Small intestine (tissue), 7 donors: ENCODE measurements at regions not wholly inside any gene's neighbourhood (a gene's known extent, or its start where the extent isn't known, plus 50 kb on each side); places are given as distances from the start of the nearest gene placed in this dataset.

Experiments
- DNase-seq, 2 donors: peaks; one replicate each; pipeline versions ENCODE4 v3.0.0 to v3.0.0-alpha.2; 2013
- FAIRE-seq: peaks from 2 replicates; lab custom pipeline; 2012; peaks lifted over from hg19 to GRCh38; lab: Jason Lieb, UNC
- H3K27ac ChIP-seq, 3 donors: one replicate each; pipeline ENCODE4 v1.5.1; 2013; ENCODE audit warnings: low read length in 2 of 3, mild to moderate bottlenecking in 2 of 3, control low read depth in 1 of 3, inconsistent platforms in 1 of 3, low read depth in 1 of 3, moderate library complexity in 1 of 3
- H3K27me3 ChIP-seq, 3 donors: one replicate each; pipeline ENCODE4 v1.6.1; 2013; ENCODE audit warnings: low read length in 3 of 3, inconsistent platforms in 1 of 3; ENCODE audit not compliant: control insufficient read depth in 3 of 3, insufficient read depth in 3 of 3
- H3K36me3 ChIP-seq, 3 donors: one replicate each; pipeline ENCODE4 v1.6.1; 2013; ENCODE audit warnings: low read length in 3 of 3, inconsistent platforms in 1 of 3, low read depth in 1 of 3, mild to moderate bottlenecking in 1 of 3, moderate library complexity in 1 of 3; ENCODE audit not compliant: control insufficient read depth in 3 of 3, insufficient read depth in 2 of 3
- H3K4me1 ChIP-seq, 3 donors: one replicate each; pipeline ENCODE4 v1.6.1; 2013; ENCODE audit warnings: low read length in 2 of 3, inconsistent platforms in 1 of 3, low read depth in 1 of 3, mild to moderate bottlenecking in 1 of 3, moderate library complexity in 1 of 3; ENCODE audit not compliant: control insufficient read depth in 3 of 3, insufficient read depth in 2 of 3
- H3K4me3 ChIP-seq, 3 donors: one replicate each; pipeline ENCODE4 v1.5.1; 2013; ENCODE audit warnings: low read length in 3 of 3, control low read depth in 1 of 3, inconsistent platforms in 1 of 3, low read depth in 1 of 3, mild to moderate bottlenecking in 1 of 3, moderate library complexity in 1 of 3
- H3K9me3 ChIP-seq, 2 donors: one replicate each; pipeline ENCODE4 v1.6.1; 2013; ENCODE audit warnings: low read depth in 1 of 2, low read length in 1 of 2; ENCODE audit not compliant: control insufficient read depth in 2 of 2, insufficient read depth in 1 of 2
- WGBS, 3 donors: extraction: QIAGEN DNeasy Blood & Tissue Kit; methylation state at CpG; one replicate each; pipeline ENCODE4 v1.1.7; 2013; 5-methylcytosine and 5-hydroxymethylcytosine counted together
- donor health status: healthy with polysubstance abuse.
- donor health status: control.
- donor health status: control.
- donor health status: Bipolar disorder and iron deficiency.
- donor health status: healthy.

DNA sequence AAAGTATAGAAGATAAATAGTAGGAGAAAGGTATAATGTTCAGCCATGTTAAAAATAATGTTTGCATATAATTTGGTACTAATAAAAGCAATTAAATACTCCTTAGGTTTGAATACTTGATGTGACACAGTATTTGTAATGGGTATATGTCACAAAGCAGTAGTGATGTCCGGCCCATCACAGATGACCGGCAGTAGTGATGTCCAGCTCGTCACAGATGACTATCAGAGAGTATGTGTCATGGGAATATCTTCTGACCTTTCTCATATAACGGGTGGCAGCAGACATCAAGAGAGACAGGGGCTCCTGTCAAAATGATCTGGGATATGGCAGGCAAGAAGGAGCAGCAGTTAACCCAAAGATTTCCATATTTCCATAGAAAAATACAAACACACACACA lies 477.4 kb upstream of the KLF6 start:
- Histone ChIP-seq H3K27me3 (no peaks in the 10 kb centered on the region), H3K4me1 (peaks cover 0 to 5% (median 2%) of the 10 kb centered on the region in 3 donors), H3K9me3 (no peaks in the 10 kb centered on the region), H3K27ac (no peak overlapping the region), H3K36me3 (no peaks in the 10 kb centered on the region), H3K4me3 (no peak overlapping the region)
- 83 to 90% (median 84%) methylated on average over 4 of the region's 4 CpGs for WGBS, 3 donors
- DNase-seq (no peak), FAIRE-seq (no peak)

DNA sequence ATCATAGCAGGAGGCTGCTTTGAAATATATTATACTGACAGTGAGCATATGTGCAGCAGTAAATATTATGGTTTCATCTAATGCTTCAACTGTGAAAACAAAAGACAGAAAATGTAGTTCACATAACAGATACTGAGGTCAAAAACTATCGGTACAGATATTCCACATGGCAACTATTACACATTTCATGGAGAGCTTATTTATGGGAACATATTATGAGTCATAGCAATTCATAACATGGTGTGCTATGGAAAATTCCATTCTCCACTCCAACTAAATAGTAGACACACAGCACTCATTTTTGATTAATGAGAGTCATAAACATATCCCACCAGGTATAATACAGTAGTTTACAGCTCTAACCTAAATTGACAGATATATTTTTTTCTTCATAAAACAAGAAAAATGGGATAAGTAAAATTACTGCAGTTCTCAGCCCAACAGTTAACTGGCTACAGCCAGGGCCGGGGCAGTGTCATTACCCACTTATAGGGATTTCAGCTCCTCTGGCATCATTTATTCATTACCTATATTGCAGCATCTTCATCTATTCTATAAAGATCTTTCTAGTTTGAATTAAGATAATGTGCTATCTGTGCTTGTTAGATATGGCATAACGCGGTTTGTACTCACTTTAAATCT lies 475.6 kb upstream of the KLF6 start:
- Histone ChIP-seq H3K4me1 (peaks cover 0 to 2% (median 0%) of the 10 kb centered on the region in 3 donors), H3K36me3 (no peaks in the 10 kb centered on the region), H3K9me3 (no peaks in the 10 kb centered on the region), H3K27ac (peak overlapping the region in 1 of 3 donors; percentile 38), H3K4me3 (no peak overlapping the region), H3K27me3 (no peaks in the 10 kb centered on the region)
- FAIRE-seq (no peak), DNase-seq (peak in 1 of 2 donors; percentile 38)
- 78 to 88% (median 80%) methylated on average over 4 of the region's 4 CpGs for WGBS, 3 donors

DNA sequence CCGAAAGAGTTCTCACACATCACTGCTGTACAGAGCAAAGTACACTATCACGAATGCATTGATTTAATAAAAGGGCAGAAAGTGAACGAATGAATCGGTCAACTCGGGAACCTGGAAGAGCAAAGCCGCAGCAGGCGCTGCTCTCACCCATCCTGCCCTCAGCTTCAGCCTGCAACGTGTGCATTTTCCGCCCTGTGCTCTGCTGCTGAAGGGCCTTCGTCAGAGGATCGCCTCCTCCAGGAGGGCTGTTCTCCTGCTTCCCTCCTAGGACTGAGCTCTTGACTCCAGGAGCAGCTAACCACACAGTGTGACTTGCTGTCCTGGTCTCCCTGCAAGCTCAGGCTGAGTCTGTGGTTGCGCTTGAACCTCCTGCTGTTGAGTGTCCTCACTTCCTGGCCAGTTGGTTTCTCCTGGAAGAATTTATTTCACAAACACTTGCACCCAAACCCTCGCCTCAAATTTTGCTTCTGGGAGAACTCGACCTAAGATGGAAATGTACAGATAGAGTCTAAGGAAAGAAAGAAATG lies 473.0 kb upstream of the KLF6 start:
- H3K9me3 ChIP-seq: peaks cover 0 to 2% of the 10 kb centered on the region in 2 donors

DNA sequence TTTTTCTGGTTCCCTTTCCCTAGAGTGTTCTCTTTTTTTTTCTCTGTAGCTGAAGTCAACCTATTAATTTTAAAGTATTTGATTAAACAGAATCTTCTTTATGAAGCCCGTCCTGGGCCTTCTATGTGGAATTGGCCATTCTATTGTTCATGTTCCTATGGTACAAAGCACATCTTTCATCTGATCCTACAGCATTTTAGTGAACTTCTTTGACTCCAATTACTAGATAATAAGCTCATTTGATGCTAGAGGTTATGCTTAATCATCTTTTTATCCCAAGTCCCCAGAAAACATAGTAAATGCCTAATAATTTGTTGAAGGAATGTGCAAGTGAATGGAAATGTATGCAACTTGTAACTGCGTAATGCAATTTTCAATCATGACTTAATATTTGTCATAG lies 472.0 kb upstream of the KLF6 start:
- Histone ChIP-seq H3K36me3 (no peaks in the 10 kb centered on the region), H3K4me1 (peaks cover 0 to 2% (median 0%) of the 10 kb centered on the region in 3 donors), H3K4me3 (no peak overlapping the region), H3K9me3 (peaks cover 0 to 2% of the 10 kb centered on the region in 2 donors), H3K27ac (no peak overlapping the region), H3K27me3 (no peaks in the 10 kb centered on the region)
- WGBS, 3 donors: 91 to 99% (median 94%) methylated on average over 2 of the region's 2 CpGs
- FAIRE-seq (no peak), DNase-seq (no peak)

More for the DNA sequence above, 473.0 kb upstream of the KLF6 start:
- Histone ChIP-seq H3K4me3 (no peak overlapping the region), H3K36me3 (no peaks in the 10 kb centered on the region), H3K27me3 (no peaks in the 10 kb centered on the region), H3K4me1 (peaks cover 0 to 2% (median 0%) of the 10 kb centered on the region in 3 donors), H3K27ac (no peak overlapping the region)
- FAIRE-seq (no peak), DNase-seq (no peak)
- 86 to 91% (median 89%) methylated on average over 14 of the region's 14 CpGs for WGBS, 3 donors

DNA sequence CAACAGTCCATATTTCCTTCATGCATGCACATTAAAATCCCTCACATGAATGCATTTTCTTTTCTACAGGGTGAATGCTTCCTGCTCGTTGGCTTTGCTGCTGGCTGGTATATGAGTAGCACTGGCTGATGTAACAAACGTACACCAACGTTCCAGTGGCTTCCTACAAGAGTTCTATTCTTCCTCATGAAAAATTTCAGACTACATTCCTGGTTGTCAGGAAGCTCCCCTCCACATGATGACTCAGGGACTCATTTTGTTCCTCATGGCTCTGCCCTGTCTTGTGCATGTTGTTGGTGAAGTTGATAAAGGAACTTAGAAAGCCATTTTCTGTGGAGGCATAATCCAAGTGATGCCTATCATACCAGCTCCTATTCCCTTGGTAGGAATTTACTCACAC lies 470.7 kb upstream of the KLF6 start:
- no peak for DNase-seq
- Histone ChIP-seq H3K27me3 (no peaks in the 10 kb centered on the region), H3K27ac (no peak overlapping the region), H3K4me1 (peaks cover 0 to 1% (median 0%) of the 10 kb centered on the region in 3 donors), H3K36me3 (no peaks in the 10 kb centered on the region), H3K9me3 (peaks cover 0 to 2% of the 10 kb centered on the region in 2 donors), H3K4me3 (no peak overlapping the region)
- 75 to 83% (median 77%) methylated on average over 3 of the region's 3 CpGs for WGBS, 3 donors
- FAIRE-seq: no peak

DNA sequence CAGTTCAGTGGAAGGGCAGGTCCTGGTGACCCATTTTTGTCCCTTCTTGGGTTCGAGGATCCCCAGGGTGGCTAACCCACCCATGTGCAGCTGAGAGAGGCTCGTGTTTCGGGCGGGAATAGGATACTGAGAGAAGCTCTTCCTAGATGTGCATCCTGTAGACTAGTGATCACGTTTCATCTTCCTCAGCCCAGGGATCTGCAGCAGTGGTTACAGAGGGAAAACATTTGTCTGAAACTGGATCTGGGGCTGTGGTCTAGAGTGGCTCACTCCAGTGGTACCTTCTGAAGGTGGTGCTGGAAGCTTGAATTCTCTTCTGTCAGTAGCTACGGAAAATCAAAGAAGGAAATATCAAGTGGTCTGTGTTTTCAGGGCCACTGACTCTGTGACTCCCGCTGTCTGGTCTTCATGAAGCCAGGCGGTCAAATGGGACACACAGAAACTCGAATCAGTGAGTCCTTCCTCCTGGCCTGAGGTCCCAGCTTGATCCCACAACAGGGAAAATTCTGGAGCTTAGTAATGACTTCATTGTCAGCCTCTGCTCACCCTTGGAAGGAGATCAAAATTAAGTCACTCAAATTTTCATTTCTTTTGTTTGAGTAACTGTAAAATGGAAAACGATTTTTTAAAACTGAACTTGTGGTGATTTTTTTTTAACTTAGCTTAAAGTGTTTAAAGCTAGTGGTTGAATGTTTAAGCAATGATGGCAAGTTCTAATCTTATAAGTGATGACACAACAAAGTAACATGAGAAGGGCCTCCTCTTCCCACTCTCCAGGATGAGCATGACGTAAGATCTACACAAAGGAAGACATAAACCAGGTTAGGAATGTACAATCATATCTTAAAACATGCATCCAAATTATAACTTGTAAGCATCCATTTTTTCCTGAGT lies 469.3 kb upstream of the KLF6 start:
- Histone ChIP-seq H3K27ac (no peak overlapping the region), H3K36me3 (no peaks in the 10 kb centered on the region), H3K27me3 (no peaks in the 10 kb centered on the region), H3K4me1 (no peaks in the 10 kb centered on the region), H3K9me3 (peaks cover 0 to 2% of the 10 kb centered on the region in 2 donors), H3K4me3 (no peak overlapping the region)
- 86 to 87% (median 87%) methylated on average over 11 of the region's 11 CpGs for WGBS, 3 donors
- DNase-seq: no peak
- no peak for FAIRE-seq

DNA sequence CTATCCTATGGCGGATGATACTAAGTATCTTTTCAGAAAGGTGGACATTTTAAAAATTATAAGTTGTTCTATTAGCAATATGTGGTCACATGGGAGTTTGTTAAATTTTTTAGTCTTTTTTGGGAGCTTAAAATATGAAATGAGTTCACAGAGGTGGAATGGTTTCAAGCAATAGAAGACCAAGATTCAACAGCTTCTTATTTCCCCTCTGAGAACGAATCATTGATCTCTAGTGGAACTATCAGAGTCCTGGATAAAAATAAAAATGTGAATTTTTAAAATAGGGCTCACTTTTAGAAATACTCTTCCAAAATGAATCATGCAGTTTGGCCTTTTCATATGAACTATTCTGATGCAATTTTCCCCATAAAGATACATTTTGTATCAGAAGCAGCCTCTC lies 467.7 kb upstream of the KLF6 start:
- H3K9me3 ChIP-seq: peaks cover 0 to 2% of the 10 kb centered on the region in 2 donors
- no peak overlapping the region for H3K4me3 ChIP-seq
- DNase-seq: no peak
- no peaks in the 10 kb centered on the region for H3K27me3 ChIP-seq
- H3K27ac ChIP-seq: no peak overlapping the region
- H3K4me1 ChIP-seq: no peaks in the 10 kb centered on the region
- no peaks in the 10 kb centered on the region for H3K36me3 ChIP-seq
- 84 to 93% (median 90%) methylated on average over 2 of the region's 2 CpGs for WGBS, 3 donors
- no peak for FAIRE-seq

DNA sequence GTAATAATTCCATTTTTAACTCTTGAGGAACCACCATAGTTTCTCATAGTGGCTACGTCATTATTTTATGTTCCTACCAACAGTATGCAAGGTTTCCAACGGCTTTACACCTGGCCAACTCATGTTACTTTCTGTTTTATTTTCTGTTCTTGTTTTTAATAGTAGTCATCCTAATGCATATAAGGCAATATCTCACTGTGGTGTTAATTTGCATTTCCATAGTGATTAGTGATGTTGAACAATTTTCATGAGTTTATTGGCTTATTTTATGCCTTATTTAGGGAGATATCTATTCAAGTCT lies 465.5 kb upstream of the KLF6 start:
- peaks cover 0 to 2% of the 10 kb centered on the region in 2 donors for H3K9me3 ChIP-seq
- no peaks in the 10 kb centered on the region for H3K36me3 ChIP-seq
- FAIRE-seq (no peak), DNase-seq (no peak)
- no peaks in the 10 kb centered on the region for H3K27me3 ChIP-seq
- H3K4me1 ChIP-seq: no peaks in the 10 kb centered on the region
- H3K27ac ChIP-seq: no peak overlapping the region
- WGBS, 3 donors: 68 to 92% (median 72%) methylated on average over 2 of the region's 2 CpGs
- no peak overlapping the region for H3K4me3 ChIP-seq
